Adrenal gland (tissue), 9 donors: ENCODE measurements at regions not wholly inside any gene's neighbourhood (a gene's known extent, or its start where the extent isn't known, plus 50 kb on each side); places are given as distances from the start of the nearest gene placed in this dataset.

ENCODE experiments used
- DNase-seq, 7 donors: peaks; one replicate each; pipeline ENCODE4 v3.0.0-alpha.2; 2019 to 2020
- H3K27ac ChIP-seq, 5 donors: fragments of 200-600 bp; sonication (generic) in 4 of 5; 1 replicate in 3 of 5; 2 replicates in 2 of 5; pipeline versions ENCODE4 v1.5.1 to v1.8.0; 2016 to 2020; ENCODE audit warnings: mild to moderate bottlenecking in 1 of 5
- H3K27me3 ChIP-seq: fragments of 200-600 bp; 2 replicates; pipeline ENCODE4 v1.8.0; 2021
- H3K36me3 ChIP-seq, 2 donors: fragments of 200-600 bp; replicated peaks in 1 of 2; 1 replicate in 1 of 2; 2 replicates in 1 of 2; pipeline versions ENCODE4 v1.5.1 to v1.8.0; 2018 to 2022
- H3K4me1 ChIP-seq, 2 donors: fragments of 200-600 bp; replicated peaks in 1 of 2; 1 replicate in 1 of 2; 2 replicates in 1 of 2; pipeline versions ENCODE4 v1.5.1 to v1.8.0; 2018 to 2021
- H3K4me3 ChIP-seq, 4 donors: fragments of 200-600 bp; sonication (generic) in 3 of 4; one replicate each; pipeline ENCODE4 v1.5.1; 2016 to 2018
- H3K9me3 ChIP-seq, 3 donors: fragments of 200-600 bp; sonication (generic) in 1 of 3; replicated peaks in 1 of 3; 1 replicate in 2 of 3; 2 replicates in 1 of 3; pipeline versions ENCODE4 v1.5.1 to v1.8.0; 2016 to 2021
- CTCF ChIP-seq, 6 experiments: fragments of 450-650 bp in 4 of 6; fragments of 200-600 bp in 2 of 6; sonication (generic) in 1 of 6; IDR thresholded peaks; 1 replicate in 5 of 6; 2 replicates in 1 of 6; pipeline versions ENCODE4 v1.5.1 to v1.8.0; 2016 to 2021; ENCODE audit warnings: antibody characterized with exemption in 6 of 6, mild to moderate bottlenecking in 2 of 6, moderate library complexity in 1 of 6
- POLR2A ChIP-seq, 2 donors: fragments of 450-650 bp; IDR thresholded peaks; one replicate each; pipeline ENCODE4 v1.6.1; 2017; ENCODE audit warnings: antibody characterized with exemption in 2 of 2, mild to moderate bottlenecking in 2 of 2, moderate library complexity in 1 of 2
- WGBS, 4 donors: extraction: QIAGEN DNeasy Blood & Tissue Kit in 2 of 4; methylation state at CpG; one replicate each; pipeline versions ENCODE4 v1.1.5 to v1.1.7; 2013 to 2017; 5-methylcytosine and 5-hydroxymethylcytosine counted together
- intact Hi-C, 2 donors: fragments of 100-400 bp; cut with DNase I; formaldehyde crosslinking; loops; one replicate each; pipeline versions ENCODE4 v1.14.1 to v1.15.0; 2022 to 2023
- donor health status: healthy with polysubstance abuse.
- donor health status: Bipolar disorder and iron deficiency.
- donor health status: DM: yes; HTN: yes; CAD: no.
- donor health status: DM: no; HTN: no; CAD: no.
- donor health status: DM: no; HTN: no; CAD: no.

DNA sequence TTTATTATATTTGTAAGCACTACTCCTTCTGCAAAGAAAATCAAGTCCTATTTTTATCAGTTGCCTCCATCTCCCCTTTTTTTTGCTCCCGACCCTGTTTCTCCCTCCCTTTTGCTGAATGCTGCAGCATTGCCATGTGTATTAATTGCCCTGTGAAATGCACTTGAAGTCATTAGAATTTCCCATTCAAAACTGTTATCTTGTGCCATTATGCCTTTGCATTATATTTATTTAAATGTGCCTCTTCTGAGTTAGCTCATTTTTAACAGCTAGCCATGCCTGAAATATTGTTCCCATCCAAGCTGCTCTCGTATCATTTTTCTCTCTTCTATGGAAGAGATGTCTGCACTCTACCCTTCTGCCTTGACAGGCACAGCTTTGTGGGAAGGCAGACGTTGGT lies 404.0 kb upstream of the PLXNA2 start:
- DNase-seq: no peak
- no peak overlapping the region for H3K27ac ChIP-seq
- 55 to 67% (median 59%) methylated on average over 3 of the region's 3 CpGs for WGBS, 4 donors
- peaks cover 4% of the 10 kb centered on the region for H3K27me3 ChIP-seq
- H3K4me1 ChIP-seq: no peaks in the 10 kb centered on the region
- no peak overlapping the region for H3K4me3 ChIP-seq
- no peak for TF ChIP-seq POLR2A (IDR thresholded peaks at IDR 0.05)
- TF ChIP-seq CTCF (IDR thresholded peaks at IDR 0.05): no peak
- H3K36me3 ChIP-seq: no peaks in the 10 kb centered on the region
- intact Hi-C loops: no loop called here
- no peaks in the 10 kb centered on the region for H3K9me3 ChIP-seq

- intact Hi-C loops: loop anchor here in 1 of 2 donors (5.0 kb wide), 3 partner anchors 540 to 595 kb away; no protein-coding TSS in a partner anchor
- H3K4me1 ChIP-seq: no peaks in the 10 kb centered on the region
- TF ChIP-seq POLR2A (IDR thresholded peaks at IDR 0.05): no peak
- peak; percentile 74 to 87 (median 78) for TF ChIP-seq CTCF (IDR thresholded peaks at IDR 0.05)
- 11 to 19% (median 13%) methylated on average over 8 of the region's 8 CpGs for WGBS, 4 donors
- DNase-seq: peak; percentile 21 to 87 (median 61)
- H3K36me3 ChIP-seq: no peaks in the 10 kb centered on the region
- no peak overlapping the region for H3K27ac ChIP-seq
- peaks cover 4% of the 10 kb centered on the region for H3K27me3 ChIP-seq
- no peak overlapping the region for H3K4me3 ChIP-seq
- H3K9me3 ChIP-seq: no peaks in the 10 kb centered on the region
Measured at GRCh38 chr1:208652296-208653160, 408.3 kb upstream of the PLXNA2 start.

DNA sequence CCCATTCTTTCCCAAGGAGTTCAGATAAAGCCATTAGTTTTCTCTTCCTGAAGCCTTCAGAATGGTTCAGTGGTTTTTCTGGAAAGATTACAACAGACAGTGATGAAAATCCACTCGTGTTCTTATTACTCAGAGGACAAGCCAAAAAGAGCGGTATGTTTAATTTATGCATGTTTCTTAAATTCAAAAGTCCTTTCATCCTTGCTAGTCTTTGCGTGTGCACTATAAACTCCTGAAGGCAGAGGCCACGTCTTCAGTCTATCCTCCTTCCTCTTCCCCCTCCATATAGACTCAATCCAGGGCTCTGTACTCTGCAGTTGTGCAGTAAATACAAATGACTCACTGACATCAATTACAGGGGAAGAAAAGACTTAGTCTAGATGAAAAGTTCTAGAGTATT lies 409.2 kb upstream of the PLXNA2 start:
- 62 to 70% (median 67%) methylated on average over 4 of the region's 4 CpGs for WGBS, 4 donors
- TF ChIP-seq CTCF (IDR thresholded peaks at IDR 0.05) (no peak), POLR2A (IDR thresholded peaks at IDR 0.05) (no peak)
- H3K27ac ChIP-seq: no peak overlapping the region
- H3K36me3 ChIP-seq: no peaks in the 10 kb centered on the region
- H3K4me3 ChIP-seq: no peak overlapping the region
- peaks cover 2% of the 10 kb centered on the region for H3K27me3 ChIP-seq
- intact Hi-C loops: loop anchor here in 1 of 2 donors (5.0 kb wide), 3 partner anchors 539 to 594 kb away; no protein-coding TSS in a partner anchor
- no peaks in the 10 kb centered on the region for H3K9me3 ChIP-seq
- DNase-seq: no peak
- no peaks in the 10 kb centered on the region for H3K4me1 ChIP-seq

DNA sequence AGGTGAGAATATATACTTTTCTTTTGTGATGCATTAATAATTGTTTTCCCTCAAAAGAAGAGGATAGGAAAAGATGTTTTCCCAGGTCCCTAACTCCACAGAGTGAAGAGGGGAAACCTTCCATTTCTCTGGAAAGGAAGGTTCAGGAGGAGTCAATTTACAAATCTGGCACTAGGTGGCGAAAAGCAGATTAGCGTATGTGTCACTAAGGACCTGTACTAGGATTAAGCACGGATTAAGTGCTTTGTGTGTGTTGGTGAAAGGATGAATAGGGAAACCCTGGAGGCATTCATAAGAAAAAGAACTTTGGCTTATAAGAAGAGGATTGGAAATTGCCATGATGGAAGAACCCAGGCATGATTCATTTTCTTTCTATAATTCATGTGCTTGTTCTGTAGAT lies 410.1 kb upstream of the PLXNA2 start:
- Histone ChIP-seq H3K9me3 (no peaks in the 10 kb centered on the region), H3K36me3 (no peaks in the 10 kb centered on the region), H3K4me3 (no peak overlapping the region), H3K4me1 (no peaks in the 10 kb centered on the region), H3K27ac (no peak overlapping the region), H3K27me3 (no peaks in the 10 kb centered on the region)
- 62 to 83% (median 70%) methylated on average over 3 of the region's 3 CpGs for WGBS, 4 donors
- intact Hi-C loops: loop anchor here in 1 of 2 donors (5.0 kb wide), 3 partner anchors 538 to 593 kb away; no protein-coding TSS in a partner anchor
- DNase-seq: no peak
- TF ChIP-seq POLR2A (IDR thresholded peaks at IDR 0.05) (no peak), CTCF (IDR thresholded peaks at IDR 0.05) (peak in 2 of 6 experiments; percentile 12 to 16)
